Dedifferentiated amniotic fluid mesenchymal stem cell (primary cell): ENCODE measurements at regions not wholly inside any gene's neighbourhood (a gene's known extent, or its start where the extent isn't known, plus 50 kb on each side); places are given as distances from the start of the nearest gene placed in this dataset.
"Not testable (repeated sequence)": the region's sequence is repeated elsewhere in the genome, so short reads cannot be mapped to it uniquely, and the experiment has no call there.

Experiments used
- DNase-seq: peaks from one replicate; pipeline ENCODE4 v3.0.0-alpha.2; 2016; ENCODE audit errors: extremely low spot score

GRCh38 chr16:77488652-77489051 is 53.8 kb upstream of the ADAMTS18 start:
- DNase-seq: no peak

- DNase-seq: no peak
Observed at GRCh38 chr16:77491091-77491490, 56.3 kb upstream of the ADAMTS18 start.

- DNase-seq: no peak
Observed at GRCh38 chr16:77496934-77497333, 62.1 kb upstream of the ADAMTS18 start.

GRCh38 chr16:77499373-77500285 is 64.8 kb upstream of the ADAMTS18 start:
- no peak for DNase-seq

GRCh38 chr16:77500286-77500598 is 65.4 kb upstream of the ADAMTS18 start:
- no peak for DNase-seq

GRCh38 chr16:77500934-77501664 is 66.3 kb upstream of the ADAMTS18 start:
- no peak for DNase-seq

GRCh38 chr16:77502448-77502847 is 67.6 kb upstream of the ADAMTS18 start:
- DNase-seq: no peak

- DNase-seq: not testable (repeated sequence)
Observed at GRCh38 chr16:77506492-77506891, 71.7 kb upstream of the ADAMTS18 start.

GRCh38 chr16:77509051-77509450 is 74.2 kb upstream of the ADAMTS18 start:
- no peak for DNase-seq

- no peak for DNase-seq
Observed at GRCh38 chr16:77509796-77510195, 75.0 kb upstream of the ADAMTS18 start.

GRCh38 chr16:77511053-77511452 is 76.2 kb upstream of the ADAMTS18 start:
- DNase-seq: no peak

- DNase-seq: no peak
Observed at GRCh38 chr16:77514500-77515220, 79.8 kb upstream of the ADAMTS18 start.

GRCh38 chr16:77525226-77525625 is 90.4 kb upstream of the ADAMTS18 start:
- not testable (repeated sequence) for DNase-seq

- no peak for DNase-seq
Observed at GRCh38 chr16:77531752-77532151, 96.9 kb upstream of the ADAMTS18 start.

- no peak for DNase-seq
Observed at GRCh38 chr16:77536809-77537208, 102.0 kb upstream of the ADAMTS18 start.

GRCh38 chr16:77539421-77540034 is 104.7 kb upstream of the ADAMTS18 start:
- DNase-seq: no peak

- DNase-seq: no peak
Observed at GRCh38 chr16:77540646-77541045, 105.8 kb upstream of the ADAMTS18 start.

- no peak for DNase-seq
Observed at GRCh38 chr16:77541165-77541564, 106.3 kb upstream of the ADAMTS18 start.

- DNase-seq: no peak
Observed at GRCh38 chr16:77548151-77548550, 113.3 kb upstream of the ADAMTS18 start.

- no peak for DNase-seq
Observed at GRCh38 chr16:77548766-77549165, 113.9 kb upstream of the ADAMTS18 start.

GRCh38 chr16:77549876-77550275 is 115.0 kb upstream of the ADAMTS18 start:
- no peak for DNase-seq

GRCh38 chr16:77551357-77551756 is 116.5 kb upstream of the ADAMTS18 start:
- no peak for DNase-seq
